ENCODE measurements at regions not wholly inside any gene's neighbourhood (a gene's known extent, or its start where the extent isn't known, plus 50 kb on each side); places are given as distances from the start of the nearest gene placed in this dataset.

DNA sequence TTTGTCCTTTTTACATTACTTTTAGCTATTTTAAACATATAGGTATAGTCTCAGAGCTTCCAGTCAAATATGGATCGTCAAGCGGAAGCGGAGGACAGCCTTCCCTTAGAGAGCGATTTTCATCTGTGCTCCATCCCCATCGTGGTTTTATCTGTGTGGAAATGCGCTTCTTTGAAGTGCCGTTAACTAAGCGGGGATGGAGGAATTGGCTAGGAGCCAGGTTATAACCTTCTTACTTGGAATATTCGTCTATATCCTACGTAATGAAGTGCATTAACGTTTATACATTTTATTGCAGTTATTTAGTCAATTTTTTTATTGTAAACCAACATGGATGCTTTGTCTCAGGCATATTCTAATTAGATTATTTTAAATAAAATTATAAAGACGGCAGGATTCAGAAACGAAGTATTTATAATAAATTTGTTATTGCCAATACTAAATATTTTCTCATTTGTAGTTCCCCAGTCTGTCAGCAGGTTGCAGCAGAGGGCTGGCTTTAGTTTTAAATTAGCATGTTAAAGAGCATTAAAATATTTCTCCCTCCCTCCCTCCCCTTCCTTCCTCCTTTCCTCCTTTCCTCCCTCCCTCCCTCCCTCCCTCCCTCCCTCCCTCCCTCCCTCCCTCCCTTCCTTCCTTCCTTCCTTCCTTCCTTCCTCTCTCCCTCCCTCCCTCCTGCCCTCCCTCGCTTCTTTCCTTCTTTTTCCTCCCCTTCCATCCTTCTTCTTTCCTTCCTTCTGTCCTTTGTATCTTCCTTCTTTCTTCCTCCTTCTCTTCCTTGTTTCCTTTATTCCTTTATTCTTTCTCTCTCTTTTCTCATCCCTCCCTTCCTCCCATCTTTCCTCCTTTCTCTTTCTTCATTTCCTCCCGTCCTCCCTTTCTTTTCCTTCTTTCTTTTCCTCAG is 80.6 kb upstream of the DOCK10 start:
- Histone ChIP-seq H3K9me3 (ENCODE audit: control insufficient read depth in 2 of 3, insufficient read depth in 1 of 3, low read length in 3 of 3) (no peaks in the 10 kb centered on the region), H3K9ac (ENCODE audit: low read length in 3 of 3) (no peak overlapping the region), H3K36me3 (ENCODE audit: control insufficient read depth in 2 of 3, insufficient read depth in 3 of 3, low read length in 3 of 3) (no peaks in the 10 kb centered on the region), H3K27ac (ENCODE audit: low read depth in 2 of 2, low read length in 2 of 2) (no peak overlapping the region), H3K27me3 (ENCODE audit: control insufficient read depth, insufficient read depth, low read length) (no peaks in the 10 kb centered on the region), H3K4me3 (ENCODE audit: low read length in 3 of 3) (no peak overlapping the region), H3K4me1 (ENCODE audit: control insufficient read depth in 2 of 3, insufficient read depth in 2 of 3, low read depth in 1 of 3, low read length in 3 of 3) (no peaks in the 10 kb centered on the region)
- intact Hi-C loops (cut with DNase I): loop anchor here (10.0 kb wide), 1 partner anchor 542 kb away; no protein-coding TSS in a partner anchor
- TF ChIP-seq, protein P1, sequence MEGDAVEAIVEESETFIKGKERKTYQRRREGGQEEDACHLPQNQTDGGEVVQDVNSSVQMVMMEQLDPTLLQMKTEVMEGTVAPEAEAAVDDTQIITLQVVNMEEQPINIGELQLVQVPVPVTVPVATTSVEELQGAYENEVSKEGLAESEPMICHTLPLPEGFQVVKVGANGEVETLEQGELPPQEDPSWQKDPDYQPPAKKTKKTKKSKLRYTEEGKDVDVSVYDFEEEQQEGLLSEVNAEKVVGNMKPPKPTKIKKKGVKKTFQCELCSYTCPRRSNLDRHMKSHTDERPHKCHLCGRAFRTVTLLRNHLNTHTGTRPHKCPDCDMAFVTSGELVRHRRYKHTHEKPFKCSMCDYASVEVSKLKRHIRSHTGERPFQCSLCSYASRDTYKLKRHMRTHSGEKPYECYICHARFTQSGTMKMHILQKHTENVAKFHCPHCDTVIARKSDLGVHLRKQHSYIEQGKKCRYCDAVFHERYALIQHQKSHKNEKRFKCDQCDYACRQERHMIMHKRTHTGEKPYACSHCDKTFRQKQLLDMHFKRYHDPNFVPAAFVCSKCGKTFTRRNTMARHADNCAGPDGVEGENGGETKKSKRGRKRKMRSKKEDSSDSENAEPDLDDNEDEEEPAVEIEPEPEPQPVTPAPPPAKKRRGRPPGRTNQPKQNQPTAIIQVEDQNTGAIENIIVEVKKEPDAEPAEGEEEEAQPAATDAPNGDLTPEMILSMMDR (IDR thresholded peaks at IDR 0.05; ENCODE audit: borderline replicate concordance, extremely low read depth, insufficient read depth): peak; percentile 49
- FAIRE-seq: no peak
- DNase-seq: peak in 2 of 5 donors; percentile 6 to 25

GRCh38 chr2:225122007-225122406 is 79.7 kb upstream of the DOCK10 start:
- no peak overlapping the region for H3K9ac ChIP-seq (ENCODE audit: low read length in 3 of 3)
- no peaks in the 10 kb centered on the region for H3K9me3 ChIP-seq (ENCODE audit: control insufficient read depth in 2 of 3, insufficient read depth in 1 of 3, low read length in 3 of 3)
- H3K27me3 ChIP-seq (ENCODE audit: control insufficient read depth, insufficient read depth, low read length): no peaks in the 10 kb centered on the region
- H3K27ac ChIP-seq (ENCODE audit: low read depth in 2 of 2, low read length in 2 of 2): no peak overlapping the region
- no peak overlapping the region for H3K4me3 ChIP-seq (ENCODE audit: low read length in 3 of 3)
- no peak for DNase-seq
- H3K36me3 ChIP-seq (ENCODE audit: control insufficient read depth in 2 of 3, insufficient read depth in 3 of 3, low read length in 3 of 3): no peaks in the 10 kb centered on the region
- TF ChIP-seq, protein P1 (IDR thresholded peaks at IDR 0.05; ENCODE audit: borderline replicate concordance, extremely low read depth, insufficient read depth): no peak
- H3K4me1 ChIP-seq (ENCODE audit: control insufficient read depth in 2 of 3, insufficient read depth in 2 of 3, low read depth in 1 of 3, low read length in 3 of 3): no peaks in the 10 kb centered on the region
- intact Hi-C loops (cut with DNase I): loop anchor here (10.0 kb wide), 1 partner anchor 543 kb away; no protein-coding TSS in a partner anchor
- no peak for FAIRE-seq

DNA sequence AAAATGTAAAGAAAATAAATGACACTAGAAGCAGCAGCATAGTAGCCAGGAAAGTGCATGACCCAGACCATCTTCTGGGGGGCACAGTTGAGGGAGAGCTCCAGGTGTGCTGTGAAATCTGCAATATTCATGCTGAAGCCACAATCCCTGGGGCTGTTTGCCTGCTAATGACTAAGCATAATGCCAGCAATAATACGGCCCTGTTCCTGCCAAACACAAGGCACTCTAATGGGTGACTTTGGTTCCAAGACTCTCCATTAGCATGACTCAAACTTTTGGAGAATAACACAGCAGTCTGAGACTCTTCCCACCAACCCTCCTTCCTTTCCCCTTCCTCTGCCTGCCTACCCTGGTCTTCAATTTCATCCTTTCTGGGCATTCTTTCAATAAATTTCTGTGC is 77.9 kb upstream of the DOCK10 start:
- no peak overlapping the region for H3K4me3 ChIP-seq (ENCODE audit: low read length in 3 of 3)
- DNase-seq (no peak), FAIRE-seq (no peak)
- H3K27ac ChIP-seq (ENCODE audit: low read depth in 2 of 2, low read length in 2 of 2): no peak overlapping the region
- H3K36me3 ChIP-seq (ENCODE audit: control insufficient read depth in 2 of 3, insufficient read depth in 3 of 3, low read length in 3 of 3): no peaks in the 10 kb centered on the region
- H3K4me1 ChIP-seq (ENCODE audit: control insufficient read depth in 2 of 3, insufficient read depth in 2 of 3, low read depth in 1 of 3, low read length in 3 of 3): no peaks in the 10 kb centered on the region
- TF ChIP-seq, protein P1 (IDR thresholded peaks at IDR 0.05; ENCODE audit: borderline replicate concordance, extremely low read depth, insufficient read depth): no peak
- no peaks in the 10 kb centered on the region for H3K27me3 ChIP-seq (ENCODE audit: control insufficient read depth, insufficient read depth, low read length)
- H3K9ac ChIP-seq (ENCODE audit: low read length in 3 of 3): no peak overlapping the region
- intact Hi-C loops (cut with DNase I): loop anchor here (10.0 kb wide), 1 partner anchor 545 kb away; no protein-coding TSS in a partner anchor
- H3K9me3 ChIP-seq (ENCODE audit: control insufficient read depth in 2 of 3, insufficient read depth in 1 of 3, low read length in 3 of 3): no peaks in the 10 kb centered on the region

All from kidney (tissue), 13 donors.